SIG-M5 treated with dmso at 0.1 percent for 504 hours (cell line): ENCODE measurements at regions not wholly inside any gene's neighbourhood (a gene's known extent, or its start where the extent isn't known, plus 50 kb on each side); places are given as distances from the start of the nearest gene placed in this dataset.

ENCODE experiments used
- DNase-seq: peaks from one replicate; lab custom pipeline; 2025; ENCODE audit not compliant: unreplicated experiment; lab: John Stamatoyannopoulos, UW

DNA sequence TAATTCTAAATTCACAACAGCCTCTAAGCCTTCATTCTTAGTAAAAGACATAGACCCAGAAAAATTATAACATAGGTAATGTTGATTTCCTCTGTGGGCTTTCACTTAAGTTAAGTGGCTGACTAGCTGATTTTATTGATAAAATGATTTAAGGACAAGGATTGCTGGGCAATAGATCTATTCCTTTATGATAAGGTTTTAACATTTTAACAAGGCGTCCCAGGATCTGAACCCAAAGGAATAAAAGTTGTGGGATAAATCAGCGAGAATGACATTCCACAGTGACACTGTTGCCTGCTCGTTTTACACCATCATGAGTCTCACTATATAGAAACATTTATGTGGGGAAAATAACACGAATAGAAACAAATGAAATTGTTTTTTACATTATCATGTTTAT lies 1151.0 kb downstream of the ZPLD1 start:
- no peak for DNase-seq

GRCh38 chr3:103589770-103590169 lies 1155.0 kb downstream of the ZPLD1 start:
- DNase-seq: no peak

DNA sequence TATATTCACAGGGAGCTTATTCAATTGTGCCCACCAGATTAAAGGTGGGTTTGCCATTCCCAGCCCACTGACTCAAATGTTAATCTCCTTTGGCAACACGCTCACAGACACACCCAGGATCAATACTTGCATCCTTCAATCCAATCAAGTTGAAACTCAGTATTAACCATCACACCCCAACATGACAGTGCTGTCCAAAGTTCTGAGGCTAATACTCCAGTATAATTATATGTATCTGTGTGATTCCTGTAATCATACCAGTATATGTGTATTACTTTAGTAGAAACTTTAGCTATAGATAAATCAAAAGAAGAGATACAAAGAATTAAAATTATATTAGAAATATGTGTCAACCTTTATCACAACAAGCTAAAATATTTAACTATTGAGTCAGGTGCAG lies 1166.0 kb downstream of the ZPLD1 start:
- no peak for DNase-seq

DNA sequence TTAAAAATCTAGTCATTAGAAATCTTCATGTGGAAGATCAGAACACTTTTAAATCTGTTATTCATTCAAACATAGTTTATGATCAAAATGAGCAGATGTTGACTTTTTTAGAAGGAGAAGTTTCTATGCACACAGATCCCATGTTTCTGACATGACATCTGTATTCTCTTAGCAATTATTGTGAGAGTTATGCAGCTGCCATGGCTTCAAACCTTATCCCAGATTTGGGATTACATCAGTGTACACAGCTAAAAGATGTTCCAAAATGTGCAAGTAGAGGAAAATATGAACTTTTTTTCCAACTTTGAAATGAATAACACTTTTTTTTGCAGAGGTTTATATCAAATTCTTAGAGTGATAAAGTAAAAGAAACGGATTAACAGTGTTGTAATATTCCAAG lies 1166.9 kb downstream of the ZPLD1 start:
- no peak for DNase-seq

DNA sequence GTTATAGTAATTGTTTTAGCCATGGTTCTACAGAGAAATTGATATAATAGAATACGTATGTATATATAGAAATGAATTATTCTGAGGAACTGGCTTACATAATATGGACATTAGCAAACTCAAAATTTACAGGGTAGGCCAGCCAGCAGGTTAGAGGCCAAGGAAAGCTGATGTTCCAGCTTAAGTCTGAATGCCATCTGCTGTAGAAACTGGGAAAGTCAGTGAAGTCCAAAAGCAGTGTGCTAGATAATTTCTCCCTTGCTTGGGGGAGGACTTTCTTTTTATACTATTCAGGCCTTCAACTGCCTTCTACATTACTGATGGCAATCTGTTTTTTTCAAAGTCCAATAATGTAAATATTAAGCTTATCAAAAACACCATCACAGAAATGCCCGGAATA lies 1174.7 kb downstream of the ZPLD1 start:
- DNase-seq: peak; percentile 2

DNA sequence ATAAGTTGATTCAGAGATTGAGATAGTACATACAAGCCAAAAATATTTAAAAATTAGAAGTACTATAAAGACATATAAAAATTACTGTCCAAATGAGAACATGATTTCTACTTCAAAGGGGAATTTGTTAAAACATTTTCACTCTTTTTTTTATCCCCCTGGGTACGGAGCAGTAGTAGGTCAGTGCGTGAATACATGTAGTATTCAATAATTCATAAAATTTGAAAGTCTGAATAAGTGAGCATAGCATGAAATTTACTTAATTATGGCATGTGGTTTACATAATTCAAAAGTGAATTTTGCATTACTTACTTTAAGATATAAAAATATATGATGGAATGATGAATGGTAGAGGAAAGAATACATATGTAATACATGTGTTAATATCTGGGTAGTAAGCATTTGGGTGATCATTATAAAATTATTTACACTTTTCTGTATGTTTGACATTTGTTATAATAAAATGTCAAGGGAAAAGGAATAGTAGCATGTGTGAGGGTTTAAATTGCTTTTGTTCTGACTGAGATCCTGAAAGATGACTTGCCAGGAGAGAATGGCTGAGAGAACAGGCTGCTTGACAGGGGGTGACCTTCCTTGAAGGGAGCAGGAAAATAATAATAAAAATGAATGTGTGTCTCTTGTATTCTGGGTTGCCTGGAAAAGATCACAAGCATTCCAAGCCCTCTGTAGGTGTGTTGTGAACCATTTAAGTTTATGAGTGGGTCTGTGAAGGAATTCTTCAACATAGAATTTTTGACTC lies 1178.8 kb downstream of the ZPLD1 start:
- no peak for DNase-seq

- no peak for DNase-seq
These were observed 1179.9 kb downstream of the ZPLD1 start for GRCh38 chr3:103614719-103615118.

- no peak for DNase-seq
These were observed 1183.1 kb downstream of the ZPLD1 start for GRCh38 chr3:103617961-103618360.

GRCh38 chr3:103624271-103624670 lies 1189.5 kb downstream of the ZPLD1 start:
- no peak for DNase-seq

DNA sequence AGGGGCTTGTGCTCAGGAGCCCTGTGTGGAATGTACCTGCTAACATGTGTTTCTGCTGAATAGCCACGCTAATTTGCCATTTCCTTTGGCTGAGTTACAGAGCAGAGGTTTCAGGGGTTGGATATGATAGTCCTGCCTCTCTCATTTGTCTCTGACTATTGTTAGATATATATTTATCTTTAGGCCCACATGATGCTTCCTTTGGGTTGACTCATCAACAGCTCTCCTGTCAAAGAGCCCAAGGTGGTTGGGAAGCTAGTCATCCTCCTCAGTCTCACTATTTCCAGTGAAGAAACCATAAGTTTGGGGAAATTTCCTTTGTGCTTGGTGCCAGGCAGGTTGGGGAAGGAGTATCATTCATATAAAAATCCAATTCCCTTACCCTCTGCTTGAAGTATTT lies 1194.6 kb downstream of the ZPLD1 start:
- no peak for DNase-seq

- no peak for DNase-seq
These were observed 1209.6 kb downstream of the ZPLD1 start for GRCh38 chr3:103644450-103644849.

GRCh38 chr3:103653996-103654395 lies 1219.2 kb downstream of the ZPLD1 start:
- no peak for DNase-seq

- DNase-seq: no peak
These were observed 1222.9 kb downstream of the ZPLD1 start for GRCh38 chr3:103657756-103658155.

GRCh38 chr3:103660810-103661209 lies 1226.0 kb downstream of the ZPLD1 start:
- no peak for DNase-seq

DNA sequence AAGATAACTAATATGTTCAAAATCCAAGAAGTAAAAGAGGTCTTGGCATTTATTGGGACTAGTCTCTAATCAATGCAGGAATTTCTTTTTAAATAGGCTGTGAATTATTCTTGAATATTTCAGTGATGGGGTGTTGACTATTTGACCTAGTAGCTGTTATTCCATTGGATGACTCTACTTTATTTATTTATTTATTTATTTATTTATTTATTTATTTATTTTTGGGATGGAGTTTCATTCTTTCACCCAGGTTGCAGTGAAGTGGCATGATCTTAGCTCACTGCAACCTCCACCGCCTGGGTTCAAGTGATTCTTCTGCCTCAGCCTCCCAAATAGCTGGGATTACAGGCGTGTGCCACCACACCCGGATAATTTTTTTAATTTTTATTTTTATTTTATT lies 1227.8 kb downstream of the ZPLD1 start:
- DNase-seq: no peak

DNA sequence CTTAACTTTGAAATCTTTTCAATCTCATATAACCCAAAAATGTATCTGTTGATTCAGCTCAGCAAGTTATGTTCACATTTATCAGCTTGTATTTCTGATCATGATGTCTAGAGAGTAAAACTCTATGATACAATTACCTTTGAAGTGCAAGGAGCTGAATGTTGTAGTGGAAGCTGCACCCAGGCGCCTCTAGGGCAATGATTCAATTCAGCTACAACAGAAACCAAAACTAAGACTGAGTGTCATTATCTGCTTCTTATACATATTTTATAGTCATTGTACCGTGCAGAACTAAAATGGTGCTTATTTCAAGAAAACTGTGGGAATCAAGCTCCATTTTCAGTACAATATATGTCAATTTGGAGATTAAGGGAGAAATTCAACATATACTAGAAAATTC lies 1237.5 kb downstream of the ZPLD1 start:
- DNase-seq: no peak

GRCh38 chr3:103684904-103685303 lies 1250.1 kb downstream of the ZPLD1 start:
- no peak for DNase-seq

- DNase-seq: no peak
These were observed 1251.1 kb downstream of the ZPLD1 start for GRCh38 chr3:103685939-103686338.

DNA sequence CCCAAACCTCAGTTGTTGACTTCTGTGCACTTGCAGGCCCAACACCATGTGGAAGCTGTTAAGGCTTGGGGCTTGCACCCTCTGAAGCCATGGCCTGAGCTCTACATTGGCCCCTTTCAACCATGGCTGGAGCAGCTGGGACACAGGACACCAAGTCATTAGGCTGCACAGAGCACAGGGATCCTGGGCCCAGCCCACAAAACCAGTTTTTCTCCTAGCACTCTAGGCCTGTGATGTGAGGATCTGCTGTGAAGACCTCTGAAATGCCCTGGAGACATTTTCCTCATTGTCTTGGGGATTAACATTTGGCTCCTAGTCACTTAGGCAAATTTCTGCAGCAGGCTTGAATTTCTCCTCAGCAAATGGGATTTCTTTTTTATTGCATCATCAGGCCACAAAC lies 1255.7 kb downstream of the ZPLD1 start:
- DNase-seq: peak; percentile 2

GRCh38 chr3:103693831-103694230 lies 1259.0 kb downstream of the ZPLD1 start:
- DNase-seq: no peak

- DNase-seq: no peak
These were observed 1263.8 kb downstream of the ZPLD1 start for GRCh38 chr3:103698646-103699045.

DNA sequence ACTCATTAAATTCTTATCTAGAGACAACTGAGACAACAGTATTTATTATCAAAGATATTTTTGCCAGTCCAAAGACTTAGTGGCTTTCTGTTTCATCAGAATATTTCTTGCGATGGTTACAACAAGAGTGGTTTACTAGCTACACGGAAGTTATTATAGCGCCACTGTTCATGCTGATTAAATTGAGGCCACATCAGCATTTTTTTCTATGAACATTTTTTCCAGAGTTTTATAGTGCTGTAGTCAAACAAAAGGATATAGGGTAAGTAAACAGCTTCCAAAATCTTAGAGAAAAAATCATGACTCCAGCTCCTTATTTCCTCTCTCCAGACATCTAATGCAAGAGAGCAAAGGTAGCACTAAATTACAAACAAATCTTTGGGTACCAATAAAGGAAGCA lies 1264.4 kb downstream of the ZPLD1 start:
- DNase-seq: no peak

DNA sequence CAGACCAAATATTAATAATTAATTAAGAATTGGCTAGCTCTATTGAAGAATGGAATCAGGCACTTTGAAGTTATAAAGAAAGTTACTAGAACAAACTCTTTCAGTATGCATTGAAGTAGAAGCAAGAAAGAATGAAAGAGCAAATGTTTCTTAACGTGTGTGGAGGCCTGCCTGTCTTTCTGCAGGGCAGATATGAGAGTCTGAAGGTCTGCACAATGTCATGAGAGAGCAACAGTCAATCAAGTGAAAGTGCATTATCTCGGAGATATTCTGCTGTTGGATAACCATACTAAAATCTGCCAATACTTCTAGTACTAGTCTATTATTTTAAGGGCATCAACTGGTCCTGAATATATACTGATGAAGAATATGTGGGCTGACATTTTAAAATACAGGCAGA lies 1270.8 kb downstream of the ZPLD1 start:
- DNase-seq: no peak
